ENCODE measurements at regions not wholly inside any gene's neighbourhood (a gene's known extent, or its start where the extent isn't known, plus 50 kb on each side); places are given as distances from the start of the nearest gene placed in this dataset.

GRCh38 chr1:118736322-118736721, 251.8 kb downstream of the TBX15 start:
- H3K27me3 ChIP-seq (ENCODE audit: insufficient read depth, low read length), result no peaks in the 10 kb centered on the region
- H3K79me2 ChIP-seq (ENCODE audit: insufficient read depth, low read length), result no peaks in the 10 kb centered on the region
- H3K4me1 ChIP-seq (ENCODE audit: insufficient read depth, low read length), result no peaks in the 10 kb centered on the region
- H4K20me1 ChIP-seq (ENCODE audit: insufficient read depth, low read length), result no peaks in the 10 kb centered on the region
- Mint-ChIP-seq H3K36me3 (ENCODE audit: low read depth, unreplicated experiment) (no peaks in the 10 kb centered on the region), H3K27me3 (ENCODE audit: low read depth, unreplicated experiment) (no peaks in the 10 kb centered on the region), H3K4me1 (ENCODE audit: low read depth, unreplicated experiment) (no peaks in the 10 kb centered on the region), H3K9me3 (ENCODE audit: unreplicated experiment) (no peaks in the 10 kb centered on the region), H3K4me3 (ENCODE audit: unreplicated experiment) (no peak overlapping the region), H3K27ac (ENCODE audit: unreplicated experiment) (no peak overlapping the region)
- no peaks in the 10 kb centered on the region for H3K9me3 ChIP-seq (ENCODE audit: insufficient read depth, low read depth, low read length)
- DNase-seq (ENCODE audit: low read depth) (no peak), FAIRE-seq (no peak)
- no peak overlapping the region for H2AFZ ChIP-seq (ENCODE audit: low read depth, low read length)
- H3K27ac ChIP-seq (ENCODE audit: low read depth, low read length), result no peak overlapping the region
- no peak overlapping the region for H3K9ac ChIP-seq (ENCODE audit: low read length)
- no peak for TF ChIP-seq EZH2 (IDR thresholded peaks at IDR 0.05; ENCODE audit: insufficient read depth, low read length)
- no peak for TF ChIP-seq CTCF (IDR thresholded peaks at IDR 0.05; ENCODE audit: insufficient read depth, low read depth, low read length)
- no peak overlapping the region for H3K4me3 ChIP-seq (ENCODE audit: insufficient read depth, low read depth, low read length)
- no peaks in the 10 kb centered on the region for H3K36me3 ChIP-seq (ENCODE audit: insufficient read depth, low read length)
- no peak overlapping the region for H3K4me2 ChIP-seq (ENCODE audit: low read length)

GRCh38 chr1:118717893-118718292, 270.2 kb downstream of the TBX15 start:
- no peaks in the 10 kb centered on the region for H3K9me3 ChIP-seq (ENCODE audit: insufficient read depth, low read depth, low read length)
- H3K4me3 ChIP-seq (ENCODE audit: insufficient read depth, low read depth, low read length), result no peak overlapping the region
- no peak overlapping the region for H3K27ac ChIP-seq (ENCODE audit: low read depth, low read length)
- no peaks in the 10 kb centered on the region for H3K27me3 ChIP-seq (ENCODE audit: insufficient read depth, low read length)
- H3K9me3 Mint-ChIP-seq (ENCODE audit: unreplicated experiment), result no peaks in the 10 kb centered on the region
- H3K4me3 Mint-ChIP-seq (ENCODE audit: unreplicated experiment), result no peak overlapping the region
- no peak overlapping the region for H3K9ac ChIP-seq (ENCODE audit: low read length)
- H3K79me2 ChIP-seq (ENCODE audit: insufficient read depth, low read length), result no peaks in the 10 kb centered on the region
- TF ChIP-seq CTCF (IDR thresholded peaks at IDR 0.05; ENCODE audit: insufficient read depth, low read depth, low read length), result no peak
- TF ChIP-seq EZH2 (IDR thresholded peaks at IDR 0.05; ENCODE audit: insufficient read depth, low read length), result no peak
- no peak overlapping the region for H3K4me2 ChIP-seq (ENCODE audit: low read length)
- DNase-seq (ENCODE audit: low read depth), result no peak
- H3K27ac Mint-ChIP-seq (ENCODE audit: unreplicated experiment), result no peak overlapping the region
- no peak for FAIRE-seq
- no peaks in the 10 kb centered on the region for H3K36me3 ChIP-seq (ENCODE audit: insufficient read depth, low read length)
- H3K4me1 ChIP-seq (ENCODE audit: insufficient read depth, low read length), result no peaks in the 10 kb centered on the region
- no peaks in the 10 kb centered on the region for H3K27me3 Mint-ChIP-seq (ENCODE audit: low read depth, unreplicated experiment)
- H2AFZ ChIP-seq (ENCODE audit: low read depth, low read length), result no peak overlapping the region
- H4K20me1 ChIP-seq (ENCODE audit: insufficient read depth, low read length), result no peaks in the 10 kb centered on the region
- no peaks in the 10 kb centered on the region for H3K4me1 Mint-ChIP-seq (ENCODE audit: low read depth, unreplicated experiment)
- no peaks in the 10 kb centered on the region for H3K36me3 Mint-ChIP-seq (ENCODE audit: low read depth, unreplicated experiment)

GRCh38 chr1:118716775-118717174, 271.4 kb downstream of the TBX15 start:
- Histone ChIP-seq H4K20me1 (ENCODE audit: insufficient read depth, low read length) (no peaks in the 10 kb centered on the region), H3K4me3 (ENCODE audit: insufficient read depth, low read depth, low read length) (no peak overlapping the region), H3K27me3 (ENCODE audit: insufficient read depth, low read length) (no peaks in the 10 kb centered on the region), H3K9ac (ENCODE audit: low read length) (no peak overlapping the region), H3K79me2 (ENCODE audit: insufficient read depth, low read length) (no peaks in the 10 kb centered on the region), H3K27ac (ENCODE audit: low read depth, low read length) (no peak overlapping the region), H3K36me3 (ENCODE audit: insufficient read depth, low read length) (no peaks in the 10 kb centered on the region), H3K4me1 (ENCODE audit: insufficient read depth, low read length) (no peaks in the 10 kb centered on the region), H3K9me3 (ENCODE audit: insufficient read depth, low read depth, low read length) (no peaks in the 10 kb centered on the region), H3K4me2 (ENCODE audit: low read length) (no peak overlapping the region), H2AFZ (ENCODE audit: low read depth, low read length) (no peak overlapping the region)
- no peaks in the 10 kb centered on the region for H3K4me1 Mint-ChIP-seq (ENCODE audit: low read depth, unreplicated experiment)
- no peaks in the 10 kb centered on the region for H3K27me3 Mint-ChIP-seq (ENCODE audit: low read depth, unreplicated experiment)
- H3K27ac Mint-ChIP-seq (ENCODE audit: unreplicated experiment), result no peak overlapping the region
- no peak for TF ChIP-seq EZH2 (IDR thresholded peaks at IDR 0.05; ENCODE audit: insufficient read depth, low read length)
- TF ChIP-seq CTCF (IDR thresholded peaks at IDR 0.05; ENCODE audit: insufficient read depth, low read depth, low read length), result no peak
- no peak overlapping the region for H3K4me3 Mint-ChIP-seq (ENCODE audit: unreplicated experiment)
- DNase-seq (ENCODE audit: low read depth) (no peak), FAIRE-seq (no peak)
- H3K36me3 Mint-ChIP-seq (ENCODE audit: low read depth, unreplicated experiment), result no peaks in the 10 kb centered on the region
- no peaks in the 10 kb centered on the region for H3K9me3 Mint-ChIP-seq (ENCODE audit: unreplicated experiment)

Data from astrocyte (in vitro differentiated cells and primary cell).